ENCODE measurements at regions not wholly inside any gene's neighbourhood (a gene's known extent, or its start where the extent isn't known, plus 50 kb on each side); places are given as distances from the start of the nearest gene placed in this dataset.

- H3K27me3 ChIP-seq (ENCODE audit: low read depth), result peaks cover 7% of the 10 kb centered on the region
- no peaks in the 10 kb centered on the region for H3K36me3 ChIP-seq
- no peak overlapping the region for H3K4me3 ChIP-seq
- H3K27ac ChIP-seq (replicated peaks), result no peak overlapping the region
- DNase-seq, result no peak
- TF ChIP-seq CTCF (IDR thresholded peaks at IDR 0.05; ENCODE audit: borderline replicate concordance), result no peak
- H3K4me1 ChIP-seq, result peaks cover 7% of the 10 kb centered on the region
- H3K9me3 ChIP-seq (replicated peaks), result no peaks in the 10 kb centered on the region
- intact Hi-C loops (cut with micrococcal nuclease), result no loop called here
Measured at GRCh38 chr13:106418556-106418955, 116.9 kb downstream of the EFNB2 start.

- H3K27me3 ChIP-seq (ENCODE audit: low read depth), result peaks cover 7% of the 10 kb centered on the region
- intact Hi-C loops (cut with micrococcal nuclease), result no loop called here
- H3K4me1 ChIP-seq, result peaks cover 7% of the 10 kb centered on the region
- TF ChIP-seq CTCF (IDR thresholded peaks at IDR 0.05; ENCODE audit: borderline replicate concordance), result no peak
- H3K9me3 ChIP-seq (replicated peaks), result no peaks in the 10 kb centered on the region
- H3K4me3 ChIP-seq, result no peak overlapping the region
- no peak for DNase-seq
- no peak overlapping the region for H3K27ac ChIP-seq (replicated peaks)
- H3K36me3 ChIP-seq, result no peaks in the 10 kb centered on the region
Measured at GRCh38 chr13:106417467-106418110, 117.9 kb downstream of the EFNB2 start.

- Histone ChIP-seq H3K4me3 (no peak overlapping the region), H3K9me3 (replicated peaks) (no peaks in the 10 kb centered on the region), H3K27me3 (ENCODE audit: low read depth) (peaks cover 7% of the 10 kb centered on the region), H3K27ac (replicated peaks) (no peak overlapping the region), H3K36me3 (no peaks in the 10 kb centered on the region), H3K4me1 (peaks cover 7% of the 10 kb centered on the region)
- TF ChIP-seq CTCF (IDR thresholded peaks at IDR 0.05; ENCODE audit: borderline replicate concordance), result no peak
- intact Hi-C loops (cut with micrococcal nuclease), result no loop called here
- DNase-seq, result no peak
Measured at GRCh38 chr13:106416645-106417044, 118.8 kb downstream of the EFNB2 start.

GRCh38 chr13:106415971-106416370 is 119.5 kb downstream of the EFNB2 start:
- TF ChIP-seq CTCF (IDR thresholded peaks at IDR 0.05; ENCODE audit: borderline replicate concordance), result no peak
- DNase-seq, result no peak
- intact Hi-C loops (cut with micrococcal nuclease), result no loop called here
- H3K27me3 ChIP-seq (ENCODE audit: low read depth), result peaks cover 7% of the 10 kb centered on the region
- H3K4me3 ChIP-seq, result no peak overlapping the region
- no peaks in the 10 kb centered on the region for H3K9me3 ChIP-seq (replicated peaks)
- no peaks in the 10 kb centered on the region for H3K36me3 ChIP-seq
- H3K4me1 ChIP-seq, result peaks cover 7% of the 10 kb centered on the region
- H3K27ac ChIP-seq (replicated peaks), result no peak overlapping the region

- Histone ChIP-seq H3K36me3 (no peaks in the 10 kb centered on the region), H3K4me3 (no peak overlapping the region), H3K27me3 (ENCODE audit: low read depth) (peaks cover 7% of the 10 kb centered on the region), H3K4me1 (peaks cover 7% of the 10 kb centered on the region), H3K9me3 (replicated peaks) (no peaks in the 10 kb centered on the region), H3K27ac (replicated peaks) (no peak overlapping the region)
- DNase-seq, result no peak
- no peak for TF ChIP-seq CTCF (IDR thresholded peaks at IDR 0.05; ENCODE audit: borderline replicate concordance)
- intact Hi-C loops (cut with micrococcal nuclease), result no loop called here
Measured at GRCh38 chr13:106415442-106415841, 120.0 kb downstream of the EFNB2 start.
